ENCODE measurements at regions not wholly inside any gene's neighbourhood (a gene's known extent, or its start where the extent isn't known, plus 50 kb on each side); places are given as distances from the start of the nearest gene placed in this dataset.

DNA sequence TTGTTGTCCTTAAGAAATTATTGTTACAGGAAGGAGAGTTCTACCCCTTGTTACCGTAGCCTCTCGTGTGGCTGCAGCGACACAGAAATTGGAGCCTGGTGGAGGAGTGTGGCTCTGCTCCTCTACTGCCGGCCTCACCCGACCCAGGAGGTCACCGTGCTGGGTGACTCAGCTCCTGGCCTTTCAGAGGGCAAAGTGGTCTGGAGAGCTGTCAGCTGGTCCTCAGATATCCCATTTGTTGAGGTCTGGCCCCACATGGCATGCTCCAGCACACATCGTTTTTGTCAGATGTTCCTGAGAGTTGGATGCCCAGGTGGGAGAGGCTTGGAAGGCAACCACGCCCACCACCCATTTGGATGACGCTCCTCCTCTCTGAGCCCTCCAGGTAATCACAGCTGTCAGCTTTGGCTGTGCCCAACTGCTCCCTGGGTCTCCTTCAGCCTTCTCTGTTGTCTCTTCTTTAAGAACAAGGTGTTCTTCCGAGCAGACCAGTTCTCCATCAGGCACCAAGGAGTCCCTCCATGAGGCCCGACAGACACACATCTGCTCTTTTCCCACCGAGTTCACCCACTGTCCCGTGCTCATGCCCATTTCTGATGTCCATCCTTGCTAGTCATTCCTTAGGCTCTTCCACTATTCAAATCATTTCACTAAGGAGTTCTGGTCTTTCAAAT, 80.3 kb downstream of the RAMP3 start:
- no peak overlapping the region for H3K4me3 Mint-ChIP-seq
- Histone ChIP-seq H3K27ac (ENCODE audit: insufficient read length, low read depth, low read length) (no peak overlapping the region), H3K56ac (ENCODE audit: insufficient read length, low read depth, low read length) (no peak overlapping the region), H3T11ph (ENCODE audit: low read length) (no peak overlapping the region), H4K8ac (replicated peaks; ENCODE audit: insufficient read length, low read depth, low read length) (no peak overlapping the region), H3K9me3 (ENCODE audit: control insufficient read depth, low read depth, low read length) (no peaks in the 10 kb centered on the region), H2BK15ac (ENCODE audit: low read depth, low read length) (no peak overlapping the region), H3K4ac (ENCODE audit: low read depth, low read length) (no peak overlapping the region), H2BK12ac (ENCODE audit: insufficient read length, low read depth, low read length) (no peak overlapping the region), H2BK20ac (ENCODE audit: low read depth, low read length, poor library complexity, severe bottlenecking) (no peak overlapping the region), H3K14ac (ENCODE audit: insufficient read depth, low read length) (0 out of 2 replicates have a peak overlapping the region, but pooled peaks have one; percentile 13), H3K4me2 (ENCODE audit: insufficient read depth, insufficient read length, low read length) (no peak overlapping the region), H3K18ac (ENCODE audit: insufficient read length, low read depth, low read length) (no peak overlapping the region), H2AK5ac (ENCODE audit: insufficient read length, low read length) (no peak overlapping the region), H3K9ac (ENCODE audit: extremely low read depth, insufficient read length, low read length) (no peak overlapping the region), H4K20me1 (ENCODE audit: control insufficient read depth, insufficient read depth, insufficient read length) (no peaks in the 10 kb centered on the region), H3K27me3 (ENCODE audit: insufficient read depth, low read length) (no peaks in the 10 kb centered on the region), H2BK120ac (ENCODE audit: low read depth, low read length, poor library complexity, severe bottlenecking) (no peak overlapping the region), H3K23me2 (ENCODE audit: insufficient read length, low read depth, low read length, poor library complexity, severe bottlenecking) (no peaks in the 10 kb centered on the region), H2BK5ac (ENCODE audit: insufficient read length, low read length) (no peak overlapping the region), H3K23ac (ENCODE audit: insufficient read length, low read depth, low read length) (no peak overlapping the region), H3K4me1 (ENCODE audit: insufficient read depth, low read length) (no peaks in the 10 kb centered on the region), H2AFZ (ENCODE audit: low read length) (no peak overlapping the region), H3K79me2 (ENCODE audit: insufficient read depth, low read length) (no peaks in the 10 kb centered on the region), H3K79me1 (ENCODE audit: insufficient read depth, low read depth, low read length, poor library complexity, severe bottlenecking) (no peaks in the 10 kb centered on the region), H4K91ac (ENCODE audit: insufficient read length, low read depth, low read length) (no peak overlapping the region), H4K5ac (ENCODE audit: insufficient read length, low read depth, low read length) (no peak overlapping the region)
- H3K27ac Mint-ChIP-seq: no peak overlapping the region
- no peaks in the 10 kb centered on the region for H3K9me3 Mint-ChIP-seq
- peaks cover 4% of the 10 kb centered on the region for H3K27me3 Mint-ChIP-seq (ENCODE audit: low read depth)
- H3K4me1 Mint-ChIP-seq: no peaks in the 10 kb centered on the region; a peak in 1 of 4 replicates
- no peaks in the 10 kb centered on the region for H3K36me3 Mint-ChIP-seq (ENCODE audit: insufficient read depth in 1 of 3, low read depth in 3 of 3)
- no peak for DNase-seq
- no CpG with 5 or more reads among the region's 13 CpGs for WGBS (ENCODE audit: extremely low coverage, insufficient read length, low lambda C conversion rate)
- TF ChIP-seq, protein P1, sequence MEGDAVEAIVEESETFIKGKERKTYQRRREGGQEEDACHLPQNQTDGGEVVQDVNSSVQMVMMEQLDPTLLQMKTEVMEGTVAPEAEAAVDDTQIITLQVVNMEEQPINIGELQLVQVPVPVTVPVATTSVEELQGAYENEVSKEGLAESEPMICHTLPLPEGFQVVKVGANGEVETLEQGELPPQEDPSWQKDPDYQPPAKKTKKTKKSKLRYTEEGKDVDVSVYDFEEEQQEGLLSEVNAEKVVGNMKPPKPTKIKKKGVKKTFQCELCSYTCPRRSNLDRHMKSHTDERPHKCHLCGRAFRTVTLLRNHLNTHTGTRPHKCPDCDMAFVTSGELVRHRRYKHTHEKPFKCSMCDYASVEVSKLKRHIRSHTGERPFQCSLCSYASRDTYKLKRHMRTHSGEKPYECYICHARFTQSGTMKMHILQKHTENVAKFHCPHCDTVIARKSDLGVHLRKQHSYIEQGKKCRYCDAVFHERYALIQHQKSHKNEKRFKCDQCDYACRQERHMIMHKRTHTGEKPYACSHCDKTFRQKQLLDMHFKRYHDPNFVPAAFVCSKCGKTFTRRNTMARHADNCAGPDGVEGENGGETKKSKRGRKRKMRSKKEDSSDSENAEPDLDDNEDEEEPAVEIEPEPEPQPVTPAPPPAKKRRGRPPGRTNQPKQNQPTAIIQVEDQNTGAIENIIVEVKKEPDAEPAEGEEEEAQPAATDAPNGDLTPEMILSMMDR (conservative IDR thresholded peaks at IDR 0.05): no peak
